ENCODE measurements at regions not wholly inside any gene's neighbourhood (a gene's known extent, or its start where the extent isn't known, plus 50 kb on each side); places are given as distances from the start of the nearest gene placed in this dataset.

DNA sequence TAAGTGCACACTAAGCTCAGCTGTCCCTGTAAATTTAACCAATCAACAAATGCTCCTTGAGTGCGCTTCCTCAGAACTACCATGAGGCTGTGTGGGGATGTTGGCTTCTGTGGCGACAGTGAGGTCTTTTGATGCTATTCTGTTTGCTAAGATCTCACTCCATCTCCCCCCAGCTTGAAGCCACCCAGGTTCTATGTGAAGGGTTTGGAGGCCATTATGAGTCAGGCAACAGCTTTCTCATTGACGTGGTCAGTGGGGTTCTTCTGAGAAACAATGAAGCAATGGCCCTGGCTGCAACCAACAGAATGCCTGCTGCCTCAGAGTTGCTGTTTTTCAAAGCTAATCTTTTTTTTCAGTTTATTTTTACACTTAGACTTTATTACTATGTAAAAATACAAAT is 205.5 kb downstream of the PTBP2 start:
- TF ChIP-seq POLR2A (IDR thresholded peaks at IDR 0.05) (no peak), POLR2AphosphoS5 (IDR thresholded peaks at IDR 0.05) (no peak)
- TF ChIP-seq, protein P1, sequence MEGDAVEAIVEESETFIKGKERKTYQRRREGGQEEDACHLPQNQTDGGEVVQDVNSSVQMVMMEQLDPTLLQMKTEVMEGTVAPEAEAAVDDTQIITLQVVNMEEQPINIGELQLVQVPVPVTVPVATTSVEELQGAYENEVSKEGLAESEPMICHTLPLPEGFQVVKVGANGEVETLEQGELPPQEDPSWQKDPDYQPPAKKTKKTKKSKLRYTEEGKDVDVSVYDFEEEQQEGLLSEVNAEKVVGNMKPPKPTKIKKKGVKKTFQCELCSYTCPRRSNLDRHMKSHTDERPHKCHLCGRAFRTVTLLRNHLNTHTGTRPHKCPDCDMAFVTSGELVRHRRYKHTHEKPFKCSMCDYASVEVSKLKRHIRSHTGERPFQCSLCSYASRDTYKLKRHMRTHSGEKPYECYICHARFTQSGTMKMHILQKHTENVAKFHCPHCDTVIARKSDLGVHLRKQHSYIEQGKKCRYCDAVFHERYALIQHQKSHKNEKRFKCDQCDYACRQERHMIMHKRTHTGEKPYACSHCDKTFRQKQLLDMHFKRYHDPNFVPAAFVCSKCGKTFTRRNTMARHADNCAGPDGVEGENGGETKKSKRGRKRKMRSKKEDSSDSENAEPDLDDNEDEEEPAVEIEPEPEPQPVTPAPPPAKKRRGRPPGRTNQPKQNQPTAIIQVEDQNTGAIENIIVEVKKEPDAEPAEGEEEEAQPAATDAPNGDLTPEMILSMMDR (IDR thresholded peaks at IDR 0.05 in 8 of 11, conservative IDR thresholded peaks at IDR 0.05 in 3 of 11): no peak

Data from spleen (tissue), 7 donors.